Stomach (tissue), 8 donors: ENCODE measurements at regions not wholly inside any gene's neighbourhood (a gene's known extent, or its start where the extent isn't known, plus 50 kb on each side); places are given as distances from the start of the nearest gene placed in this dataset.

ENCODE experiments used
- DNase-seq, 2 donors: peaks; one replicate each; pipeline versions ENCODE4 v3.0.0 to v3.0.0-alpha.2; 2013 to 2019
- H3K27ac ChIP-seq, 5 donors: fragments of 200-600 bp in 4 of 5; sonication (generic) in 4 of 5; one replicate each; pipeline ENCODE4 v1.5.1; 2013 to 2019; ENCODE audit warnings: mild to moderate bottlenecking in 1 of 5, moderate library complexity in 1 of 5
- H3K27me3 ChIP-seq, 3 donors: fragments of 200-600 bp; sonication (generic); one replicate each; pipeline ENCODE4 v1.5.1; 2017 to 2019; ENCODE audit warnings: mixed run types in 1 of 3
- H3K36me3 ChIP-seq, 4 donors: fragments of 200-600 bp; sonication (generic); 1 replicate in 3 of 4; 2 replicates in 1 of 4; pipeline ENCODE4 v1.5.1; 2016 to 2019
- H3K4me1 ChIP-seq, 4 donors: fragments of 200-600 bp; sonication (generic); one replicate each; pipeline ENCODE4 v1.5.1; 2016 to 2019
- H3K4me3 ChIP-seq, 4 donors: fragments of 200-600 bp; sonication (generic) in 3 of 4; one replicate each; pipeline ENCODE4 v1.5.1; 2016 to 2019; ENCODE audit warnings: mild to moderate bottlenecking in 1 of 4
- H3K9me3 ChIP-seq, 4 donors: fragments of 200-600 bp; sonication (generic); one replicate each; pipeline ENCODE4 v1.5.1; 2016 to 2019
- CTCF ChIP-seq, 7 experiments: fragments of 450-650 bp in 4 of 7; fragments of 200-600 bp in 3 of 7; sonication (generic) in 3 of 7; IDR thresholded peaks; one replicate each; pipeline ENCODE4 v1.5.1; 2016 to 2019; ENCODE audit warnings: antibody characterized with exemption in 7 of 7, control low read depth in 2 of 7, mild to moderate bottlenecking in 1 of 7
- EP300 ChIP-seq: sonication (generic); formaldehyde crosslinking; IDR thresholded peaks from one replicate; pipeline ENCODE4 v1.6.1; 2017; ENCODE audit warnings: antibody characterized with exemption
- POLR2A ChIP-seq, 4 donors: fragments of 450-650 bp; IDR thresholded peaks; one replicate each; pipeline ENCODE4 v1.6.1; 2016; ENCODE audit warnings: antibody characterized with exemption in 4 of 4, control low read depth in 2 of 4, mild to moderate bottlenecking in 1 of 4, moderate library complexity in 1 of 4
- POLR2AphosphoS5 ChIP-seq, 3 donors: sonication (generic); formaldehyde crosslinking; IDR thresholded peaks; one replicate each; pipeline ENCODE4 v1.6.1; 2016; ENCODE audit warnings: antibody characterized with exemption in 3 of 3
- WGBS, 5 donors: extraction: QIAGEN DNeasy Blood & Tissue Kit in 3 of 5; methylation state at CpG; one replicate each; pipeline versions ENCODE4 v1.1.5 to v1.1.7; 2013 to 2018; 5-methylcytosine and 5-hydroxymethylcytosine counted together
- intact Hi-C: fragments of 100-400 bp; cut with DNase I; formaldehyde crosslinking; loops from one replicate; pipeline ENCODE4 v1.15.1; 2023; ENCODE audit warnings: low total_unique reads
- donor health status: healthy with polysubstance abuse.
- donor health status: Bipolar disorder and iron deficiency.
- donor health status: healthy.

- Histone ChIP-seq H3K27ac (no peak overlapping the region), H3K4me3 (no peak overlapping the region), H3K4me1 (no peaks in the 10 kb centered on the region), H3K27me3 (no peaks in the 10 kb centered on the region), H3K9me3 (peaks cover 0 to 9% (median 3%) of the 10 kb centered on the region in 4 donors), H3K36me3 (no peaks in the 10 kb centered on the region)
- TF ChIP-seq EP300 (no peak), CTCF (IDR thresholded peaks at IDR 0.05) (no peak), POLR2AphosphoS5 (IDR thresholded peaks at IDR 0.05) (no peak), POLR2A (IDR thresholded peaks at IDR 0.05) (no peak)
- no peak for DNase-seq
- 95 to 100% (median 98%) methylated on average over 3 to 37 of the region's 37 CpGs for WGBS, 5 donors
- intact Hi-C loops = no loop called here
Measured at GRCh38 chr13:68170961-68171360, 940.8 kb upstream of the PCDH9 start.

GRCh38 chr13:68168448-68168847, 938.3 kb upstream of the PCDH9 start:
- peaks cover 0 to 9% (median 3%) of the 10 kb centered on the region in 4 donors for H3K9me3 ChIP-seq
- H3K4me3 ChIP-seq = no peak overlapping the region
- TF ChIP-seq EP300 (no peak), CTCF (IDR thresholded peaks at IDR 0.05) (no peak), POLR2A (IDR thresholded peaks at IDR 0.05) (no peak), POLR2AphosphoS5 (IDR thresholded peaks at IDR 0.05) (no peak)
- DNase-seq = no peak
- H3K36me3 ChIP-seq = no peaks in the 10 kb centered on the region
- intact Hi-C loops = no loop called here
- H3K4me1 ChIP-seq = no peaks in the 10 kb centered on the region
- H3K27me3 ChIP-seq = no peaks in the 10 kb centered on the region
- H3K27ac ChIP-seq = no peak overlapping the region

- WGBS, 5 donors = 81 to 85% (median 84%) methylated on average over 3 of the region's 3 CpGs
- no peak for TF ChIP-seq EP300
- TF ChIP-seq POLR2A (IDR thresholded peaks at IDR 0.05) = no peak
- no peak for TF ChIP-seq POLR2AphosphoS5 (IDR thresholded peaks at IDR 0.05)
- no peak for TF ChIP-seq CTCF (IDR thresholded peaks at IDR 0.05)
Measured at GRCh38 chr13:68160466-68160865, 930.3 kb upstream of the PCDH9 start.

GRCh38 chr13:68152414-68152813, 922.3 kb upstream of the PCDH9 start:
- Histone ChIP-seq H3K4me1 (no peaks in the 10 kb centered on the region), H3K4me3 (no peak overlapping the region), H3K9me3 (peaks cover 0 to 7% (median 2%) of the 10 kb centered on the region in 4 donors), H3K27ac (no peak overlapping the region), H3K27me3 (no peaks in the 10 kb centered on the region), H3K36me3 (no peaks in the 10 kb centered on the region)
- no peak for DNase-seq
- intact Hi-C loops = no loop called here
- TF ChIP-seq CTCF (IDR thresholded peaks at IDR 0.05) = no peak
- no peak for TF ChIP-seq EP300
- no peak for TF ChIP-seq POLR2A (IDR thresholded peaks at IDR 0.05)
- TF ChIP-seq POLR2AphosphoS5 (IDR thresholded peaks at IDR 0.05) = no peak
- WGBS, 5 donors = 84 to 93% (median 89%) methylated on average over 4 of the region's 4 CpGs

More at GRCh38 chr13:68160466-68160865, 930.3 kb upstream of the PCDH9 start:
- H3K4me3 ChIP-seq = no peak overlapping the region
- H3K27ac ChIP-seq = no peak overlapping the region
- H3K27me3 ChIP-seq = no peaks in the 10 kb centered on the region
- H3K36me3 ChIP-seq = no peaks in the 10 kb centered on the region
- H3K9me3 ChIP-seq = peaks cover 0 to 7% (median 0%) of the 10 kb centered on the region in 4 donors
- no peaks in the 10 kb centered on the region for H3K4me1 ChIP-seq
- no peak for DNase-seq
- intact Hi-C loops = no loop called here
